OCI-LY1 (cell line): ENCODE measurements at regions not wholly inside any gene's neighbourhood (a gene's known extent, or its start where the extent isn't known, plus 50 kb on each side); places are given as distances from the start of the nearest gene placed in this dataset.

Experiments used
- H2AFZ ChIP-seq: fragments of 200-600 bp; sonication (generic), shearing (Covaris generic); 2 replicates; pipeline ENCODE4 v1.6.0; 2014; ENCODE audit warnings: antibody characterized with exemption, mild to moderate bottlenecking, low read length
- H3F3A ChIP-seq: fragments of 200-600 bp; sonication (generic), shearing (Covaris generic); 2 replicates; pipeline ENCODE4 v1.6.0; 2014; ENCODE audit warnings: mild to moderate bottlenecking, antibody characterized with exemption, low read length, moderate library complexity; ENCODE audit not compliant: insufficient read depth
- H3K27ac ChIP-seq: fragments of 200-600 bp; sonication (generic); 2 replicates; pipeline ENCODE4 v1.5.1; 2014; ENCODE audit warnings: low read length, mixed run types, mild to moderate bottlenecking, low read depth; ENCODE audit not compliant: poor library complexity, severe bottlenecking
- H3K27me3 ChIP-seq: fragments of 200-600 bp; sonication (generic); 2 replicates; pipeline ENCODE4 v1.6.0; 2014; ENCODE audit warnings: antibody characterized with exemption, mild to moderate bottlenecking, low read length, moderate library complexity; ENCODE audit not compliant: insufficient read depth
- H3K36me3 ChIP-seq: fragments of 200-600 bp; sonication (generic); 2 replicates; pipeline ENCODE4 v1.6.1; 2014; ENCODE audit warnings: mild to moderate bottlenecking, antibody characterized with exemption, low read length, moderate library complexity, mixed read lengths; ENCODE audit not compliant: insufficient read depth
- H3K4me1 ChIP-seq: fragments of 200-600 bp; sonication (generic); 2 replicates; pipeline ENCODE4 v1.5.1; 2014; ENCODE audit warnings: mild to moderate bottlenecking, low read length, moderate library complexity; ENCODE audit not compliant: insufficient read depth, severe bottlenecking
- H3K4me2 ChIP-seq: fragments of 200-600 bp; sonication (generic), shearing (Covaris generic); 2 replicates; pipeline ENCODE4 v1.6.1; 2014; ENCODE audit warnings: low read length
- H3K4me3 ChIP-seq: fragments of 200-600 bp; sonication (generic); 2 replicates; pipeline ENCODE4 v1.5.1; 2014; ENCODE audit warnings: low read length, low read depth, mild to moderate bottlenecking, mixed read lengths; ENCODE audit not compliant: poor library complexity, severe bottlenecking
- H3K79me2 ChIP-seq: fragments of 200-600 bp; shearing (Covaris generic); 2 replicates; pipeline ENCODE4 v1.6.1; 2016; ENCODE audit warnings: mixed run types, low read length, mixed read lengths; ENCODE audit not compliant: insufficient read depth
- H3K9ac ChIP-seq: fragments of 200-600 bp; sonication (generic), shearing (Covaris generic); 2 replicates; pipeline ENCODE4 v1.6.1; 2014; ENCODE audit warnings: mild to moderate bottlenecking, low read length, mixed read lengths
- H3K9me2 ChIP-seq: fragments of 200-600 bp; sonication (generic), shearing (Covaris generic); 2 replicates; pipeline ENCODE4 v1.6.1; 2014; ENCODE audit warnings: low read depth, mild to moderate bottlenecking, low read length, mixed read lengths
- H3K9me3 ChIP-seq: fragments of 200-600 bp; shearing (Covaris generic); 2 replicates; pipeline ENCODE4 v1.6.1; 2014; ENCODE audit warnings: low read length, mixed read lengths
- H4K20me1 ChIP-seq: fragments of 200-600 bp; sonication (generic), shearing (Covaris generic); 2 replicates; pipeline ENCODE4 v1.6.0; 2016; ENCODE audit warnings: mild to moderate bottlenecking, low read length; ENCODE audit not compliant: insufficient read depth
- CTCF ChIP-seq: fragments of 200-600 bp; sonication (generic), shearing (Covaris generic); IDR thresholded peaks from 2 replicates; pipeline ENCODE4 v1.5.1; 2017; ENCODE audit warnings: mild to moderate bottlenecking, antibody characterized with exemption, low read length, moderate library complexity, mixed read lengths
- EZH2 ChIP-seq: fragments of 200-600 bp; sonication (generic), shearing (Covaris generic); IDR thresholded peaks from 2 replicates; pipeline ENCODE4 v1.8.0; 2017; ENCODE audit warnings: borderline replicate concordance, mixed run types, mild to moderate bottlenecking, antibody characterized with exemption, low read length, moderate library complexity, mixed read lengths

- no peaks in the 10 kb centered on the region for H3K27me3 ChIP-seq
- H2AFZ ChIP-seq: no peak overlapping the region
- H3K4me1 ChIP-seq: no peaks in the 10 kb centered on the region
- TF ChIP-seq CTCF: no peak
- no peak for TF ChIP-seq EZH2
- H3K4me3 ChIP-seq: no peak overlapping the region
- H3K9ac ChIP-seq: no peak overlapping the region
- no peaks in the 10 kb centered on the region for H3K9me2 ChIP-seq
- H3K36me3 ChIP-seq: no peaks in the 10 kb centered on the region
- peaks cover 7% of the 10 kb centered on the region; the same call in 1 of the 2 replicates for H3K9me3 ChIP-seq
- no peaks in the 10 kb centered on the region for H3F3A ChIP-seq
- no peaks in the 10 kb centered on the region for H3K79me2 ChIP-seq
- no peak overlapping the region for H3K27ac ChIP-seq
- H3K4me2 ChIP-seq: no peak overlapping the region
- H4K20me1 ChIP-seq: no peaks in the 10 kb centered on the region
Observed at GRCh38 chr18:78891185-78891762, 88.3 kb upstream of the SALL3 start.

- H3K4me1 ChIP-seq: no peaks in the 10 kb centered on the region
- H3K4me2 ChIP-seq: no peak overlapping the region
- H2AFZ ChIP-seq: no peak overlapping the region
- no peaks in the 10 kb centered on the region for H3K36me3 ChIP-seq
- H3F3A ChIP-seq: no peaks in the 10 kb centered on the region
- no peak overlapping the region for H3K4me3 ChIP-seq
- H3K9me3 ChIP-seq: peaks cover 7% of the 10 kb centered on the region; the same call in 1 of the 2 replicates
- no peaks in the 10 kb centered on the region for H3K79me2 ChIP-seq
- TF ChIP-seq EZH2: no peak
- no peak for TF ChIP-seq CTCF
- no peaks in the 10 kb centered on the region for H4K20me1 ChIP-seq
- no peaks in the 10 kb centered on the region for H3K9me2 ChIP-seq
- no peaks in the 10 kb centered on the region for H3K27me3 ChIP-seq
- H3K9ac ChIP-seq: no peak overlapping the region
- no peak overlapping the region for H3K27ac ChIP-seq
Observed at GRCh38 chr18:78892177-78892576, 87.4 kb upstream of the SALL3 start.

- Histone ChIP-seq H3K27me3 (no peaks in the 10 kb centered on the region), H3K36me3 (no peaks in the 10 kb centered on the region), H3K79me2 (no peaks in the 10 kb centered on the region), H3K4me1 (no peaks in the 10 kb centered on the region), H3K4me2 (no peak overlapping the region), H3K9me2 (no peaks in the 10 kb centered on the region), H3K27ac (no peak overlapping the region), H3K9ac (no peak overlapping the region), H3K9me3 (peaks cover 7% of the 10 kb centered on the region; the same call in 1 of the 2 replicates), H4K20me1 (no peaks in the 10 kb centered on the region), H2AFZ (no peak overlapping the region), H3F3A (no peaks in the 10 kb centered on the region), H3K4me3 (no peak overlapping the region)
- TF ChIP-seq EZH2 (no peak), CTCF (no peak)
Observed at GRCh38 chr18:78892721-78893120, 86.9 kb upstream of the SALL3 start.
